ENCODE measurements at regions not wholly inside any gene's neighbourhood (a gene's known extent, or its start where the extent isn't known, plus 50 kb on each side); places are given as distances from the start of the nearest gene placed in this dataset.

DNA sequence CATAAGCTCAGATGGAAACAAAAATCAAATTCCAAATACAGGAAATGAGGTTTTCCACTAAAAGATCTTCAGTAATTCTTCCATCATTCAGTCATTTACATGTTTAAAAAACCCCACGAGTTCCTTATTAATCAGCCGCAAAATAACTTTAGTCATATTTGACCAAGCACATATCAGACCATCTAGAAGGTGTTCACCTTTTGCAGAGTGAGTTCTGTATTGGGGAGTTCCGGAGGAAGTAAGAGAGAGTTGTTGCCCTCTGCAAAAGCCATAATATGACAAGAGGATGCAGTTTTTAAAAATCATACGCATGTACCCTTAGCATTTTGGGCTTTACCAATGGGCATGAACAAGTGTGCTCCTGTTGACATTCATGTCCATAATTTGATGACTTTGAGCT, 61.6 kb downstream of the CCR1 start:
- no peak overlapping the region for H3K27ac ChIP-seq (replicated peaks)
- DNase-seq = no peak
- intact Hi-C loops (cut with micrococcal nuclease) = no loop called here

DNA sequence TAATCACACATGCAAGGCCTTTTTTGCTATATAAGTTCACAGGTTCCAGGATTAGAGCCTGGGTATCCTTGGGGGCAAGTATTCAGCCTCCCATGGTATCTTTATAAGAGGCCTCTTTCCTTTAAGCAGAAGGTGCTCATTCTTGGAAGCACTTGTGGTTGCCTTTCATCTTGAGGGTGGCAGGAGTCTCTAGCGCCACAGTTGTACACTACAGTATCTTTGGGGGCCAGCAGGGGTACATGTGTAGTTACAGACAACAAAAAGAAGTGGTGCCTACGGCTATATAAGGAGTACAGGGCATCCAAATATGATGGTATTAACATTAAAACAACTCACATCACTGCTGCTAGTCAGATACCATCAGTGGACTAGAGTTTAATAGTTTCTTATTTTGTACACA, 62.1 kb downstream of the CCR1 start:
- TF ChIP-seq, protein P1, sequence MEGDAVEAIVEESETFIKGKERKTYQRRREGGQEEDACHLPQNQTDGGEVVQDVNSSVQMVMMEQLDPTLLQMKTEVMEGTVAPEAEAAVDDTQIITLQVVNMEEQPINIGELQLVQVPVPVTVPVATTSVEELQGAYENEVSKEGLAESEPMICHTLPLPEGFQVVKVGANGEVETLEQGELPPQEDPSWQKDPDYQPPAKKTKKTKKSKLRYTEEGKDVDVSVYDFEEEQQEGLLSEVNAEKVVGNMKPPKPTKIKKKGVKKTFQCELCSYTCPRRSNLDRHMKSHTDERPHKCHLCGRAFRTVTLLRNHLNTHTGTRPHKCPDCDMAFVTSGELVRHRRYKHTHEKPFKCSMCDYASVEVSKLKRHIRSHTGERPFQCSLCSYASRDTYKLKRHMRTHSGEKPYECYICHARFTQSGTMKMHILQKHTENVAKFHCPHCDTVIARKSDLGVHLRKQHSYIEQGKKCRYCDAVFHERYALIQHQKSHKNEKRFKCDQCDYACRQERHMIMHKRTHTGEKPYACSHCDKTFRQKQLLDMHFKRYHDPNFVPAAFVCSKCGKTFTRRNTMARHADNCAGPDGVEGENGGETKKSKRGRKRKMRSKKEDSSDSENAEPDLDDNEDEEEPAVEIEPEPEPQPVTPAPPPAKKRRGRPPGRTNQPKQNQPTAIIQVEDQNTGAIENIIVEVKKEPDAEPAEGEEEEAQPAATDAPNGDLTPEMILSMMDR (IDR thresholded peaks at IDR 0.05; ENCODE audit: borderline replicate concordance) = no peak
- Histone ChIP-seq H3K27ac (replicated peaks) (no peak overlapping the region), H3K27me3 (ENCODE audit: low read depth) (peaks cover 17% of the 10 kb centered on the region), H3K9me3 (replicated peaks) (no peaks in the 10 kb centered on the region), H3K4me3 (no peak overlapping the region), H3K4me1 (no peaks in the 10 kb centered on the region), H3K36me3 (no peaks in the 10 kb centered on the region)
- intact Hi-C loops (cut with micrococcal nuclease) = no loop called here
- no peak for DNase-seq

More for the DNA sequence above, 61.6 kb downstream of the CCR1 start:
- peaks cover 17% of the 10 kb centered on the region for H3K27me3 ChIP-seq (ENCODE audit: low read depth)
- no peaks in the 10 kb centered on the region for H3K9me3 ChIP-seq (replicated peaks)
- no peaks in the 10 kb centered on the region for H3K4me1 ChIP-seq
- no peak overlapping the region for H3K4me3 ChIP-seq
- no peaks in the 10 kb centered on the region for H3K36me3 ChIP-seq
- TF ChIP-seq, protein P1 (IDR thresholded peaks at IDR 0.05; ENCODE audit: borderline replicate concordance) = no peak

DNA sequence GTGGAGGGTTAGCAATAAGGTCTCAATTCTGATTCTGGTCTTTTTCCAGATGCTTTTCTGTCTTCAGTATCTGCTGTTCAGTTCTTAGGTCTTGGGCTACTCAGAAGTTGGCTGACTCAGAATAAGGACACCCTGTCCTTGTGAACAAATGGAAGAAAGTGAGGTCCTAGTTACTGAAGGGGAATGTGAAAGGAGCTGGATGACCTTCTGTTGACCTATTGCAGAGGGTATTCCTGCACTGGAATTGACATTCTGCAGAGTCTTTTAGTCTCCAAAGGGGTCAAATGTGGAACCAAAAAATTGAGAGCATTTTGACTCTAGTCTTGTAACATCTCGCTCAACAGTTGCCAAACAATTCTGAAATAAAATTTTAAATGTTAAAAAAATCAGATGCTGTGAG, 63.0 kb downstream of the CCR1 start:
- intact Hi-C loops (cut with micrococcal nuclease) = no loop called here
- Histone ChIP-seq H3K36me3 (no peaks in the 10 kb centered on the region), H3K27ac (replicated peaks) (no peak overlapping the region), H3K27me3 (ENCODE audit: low read depth) (peaks cover 17% of the 10 kb centered on the region), H3K9me3 (replicated peaks) (no peaks in the 10 kb centered on the region), H3K4me3 (no peak overlapping the region), H3K4me1 (no peaks in the 10 kb centered on the region)
- DNase-seq = no peak
- TF ChIP-seq, protein P1 (IDR thresholded peaks at IDR 0.05; ENCODE audit: borderline replicate concordance) = no peak

DNA sequence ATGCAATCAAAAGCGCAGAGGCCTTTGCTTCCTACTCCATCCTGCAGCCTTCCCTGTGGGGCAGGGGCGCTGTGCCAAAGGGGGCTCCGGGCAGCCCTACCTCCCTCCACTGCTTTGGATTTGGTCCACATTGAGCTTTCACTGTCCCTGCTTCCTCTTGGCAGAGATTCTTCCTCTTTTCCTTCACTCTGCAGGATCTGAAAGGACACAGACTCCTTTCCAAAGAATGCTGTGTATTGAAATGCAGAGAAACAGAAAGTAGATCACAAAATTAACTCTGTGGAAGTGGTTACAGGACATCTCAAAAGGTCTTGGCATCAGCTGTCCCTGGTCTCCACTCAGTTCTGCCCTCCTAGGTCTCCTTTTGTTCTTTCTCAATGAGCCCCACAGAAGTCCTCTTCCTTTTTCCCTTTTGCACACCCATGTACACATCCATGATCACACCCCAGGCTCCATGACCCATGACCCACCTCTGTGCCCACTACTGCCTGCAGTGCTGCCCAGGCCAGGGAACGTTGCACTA, 64.1 kb downstream of the CCR1 start:
- DNase-seq = no peak
- Histone ChIP-seq H3K9me3 (replicated peaks) (no peaks in the 10 kb centered on the region), H3K4me3 (no peak overlapping the region), H3K27ac (replicated peaks) (no peak overlapping the region), H3K36me3 (no peaks in the 10 kb centered on the region), H3K4me1 (no peaks in the 10 kb centered on the region), H3K27me3 (ENCODE audit: low read depth) (peaks cover 17% of the 10 kb centered on the region)
- TF ChIP-seq, protein P1 (IDR thresholded peaks at IDR 0.05; ENCODE audit: borderline replicate concordance) = no peak
- intact Hi-C loops (cut with micrococcal nuclease) = no loop called here

DNA sequence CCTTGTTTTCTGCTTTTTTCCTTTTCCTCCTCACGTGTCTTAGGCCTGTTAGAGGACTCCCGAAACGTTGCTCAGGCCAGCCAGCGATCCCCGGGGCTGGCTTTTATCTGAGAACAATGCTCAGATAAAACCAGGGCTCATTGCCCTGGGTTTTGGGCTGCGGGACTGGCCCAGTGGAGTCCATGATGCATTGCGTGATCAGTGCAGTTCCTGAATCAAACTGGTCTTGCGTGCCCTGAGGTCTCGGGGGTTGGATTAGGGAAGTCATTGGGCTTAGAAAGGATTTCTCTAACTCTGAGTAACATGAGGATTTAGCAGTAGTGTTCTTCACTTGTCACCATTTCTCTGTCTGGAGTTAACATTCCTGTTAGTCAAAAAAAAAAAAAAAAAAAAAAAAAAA, 66.3 kb downstream of the CCR1 start:
- Histone ChIP-seq H3K9me3 (replicated peaks) (no peaks in the 10 kb centered on the region), H3K27me3 (ENCODE audit: low read depth) (peaks cover 15% of the 10 kb centered on the region), H3K27ac (replicated peaks) (no peak overlapping the region), H3K4me1 (no peaks in the 10 kb centered on the region), H3K36me3 (no peaks in the 10 kb centered on the region), H3K4me3 (no peak overlapping the region)
- TF ChIP-seq, protein P1 (IDR thresholded peaks at IDR 0.05; ENCODE audit: borderline replicate concordance) = no peak
- intact Hi-C loops (cut with micrococcal nuclease) = no loop called here
- no peak for DNase-seq

All from left ventricle myocardium inferior (tissue), 1 donor.